GM12892 (cell line): ENCODE measurements at regions not wholly inside any gene's neighbourhood (a gene's known extent, or its start where the extent isn't known, plus 50 kb on each side); places are given as distances from the start of the nearest gene placed in this dataset.
"Not testable (repeated sequence)": the region's sequence is repeated elsewhere in the genome, so short reads cannot be mapped to it uniquely, and the experiment has no call there.

Experiments used
- DNase-seq: peaks from one replicate; pipeline ENCODE4 v3.0.0; 2011; ENCODE audit not compliant: insufficient read length
- FAIRE-seq: peaks from 2 replicates; lab custom pipeline; 2011; peaks lifted over from hg19 to GRCh38; lab: Jason Lieb, UNC
- POLR2A ChIP-seq: IDR thresholded peaks from 2 replicates; pipeline ENCODE4 v1.6.1; 2011; ENCODE audit warnings: low read depth, low read length, control low read depth
- POLR2AphosphoS5 ChIP-seq: IDR thresholded peaks from 2 replicates; pipeline ENCODE4 v1.6.1; 2011; ENCODE audit warnings: low read depth, low read length, control low read depth
- TAF1 ChIP-seq: IDR thresholded peaks from 2 replicates; pipeline ENCODE4 v1.6.1; 2011; ENCODE audit warnings: low read depth, mild to moderate bottlenecking, control low read depth, low read length, borderline replicate concordance

- no peak for FAIRE-seq
Observed at GRCh38 chr4:59387759-59388758, 1812.1 kb upstream of the ADGRL3 start.

GRCh38 chr4:59393780-59394179 lies 1806.3 kb upstream of the ADGRL3 start:
- no peak for TF ChIP-seq TAF1
- no peak for TF ChIP-seq POLR2AphosphoS5
- no peak for TF ChIP-seq POLR2A
- FAIRE-seq, result no peak
- DNase-seq, result no peak

More at GRCh38 chr4:59387759-59388758, 1812.1 kb upstream of the ADGRL3 start:
- TF ChIP-seq POLR2AphosphoS5 (no peak), TAF1 (no peak), POLR2A (no peak)
- DNase-seq, result no peak

- FAIRE-seq (no peak), DNase-seq (no peak)
- no peak for TF ChIP-seq POLR2AphosphoS5
Observed at GRCh38 chr4:59400334-59400733, 1799.8 kb upstream of the ADGRL3 start.

- FAIRE-seq (no peak), DNase-seq (no peak)
- TF ChIP-seq TAF1, result no peak
- no peak for TF ChIP-seq POLR2AphosphoS5
- no peak for TF ChIP-seq POLR2A
Observed at GRCh38 chr4:59409647-59410046, 1790.5 kb upstream of the ADGRL3 start.

DNA sequence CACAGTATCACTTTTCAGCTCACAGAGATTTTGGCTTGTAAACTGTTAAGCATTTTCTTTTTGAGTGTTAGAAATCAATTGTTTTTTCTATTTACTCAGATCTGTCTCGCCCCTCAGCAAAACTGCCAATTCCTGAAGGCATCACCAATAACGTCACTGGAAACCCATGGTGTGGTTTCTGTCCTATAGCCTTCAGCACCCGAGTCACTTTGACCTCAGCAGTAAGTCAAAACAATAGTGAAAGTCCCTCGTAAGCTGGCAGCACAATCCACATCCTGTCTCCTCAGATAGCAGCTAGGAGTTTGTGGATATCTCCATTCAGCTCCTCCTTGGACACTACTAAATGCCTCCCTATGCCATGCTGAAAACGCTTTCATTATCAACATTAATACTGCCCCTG lies 1787.4 kb upstream of the ADGRL3 start:
- DNase-seq (no peak), FAIRE-seq (no peak)
- TF ChIP-seq POLR2AphosphoS5 (no peak), POLR2A (no peak), TAF1 (no peak)

GRCh38 chr4:59455751-59456150 lies 1744.4 kb upstream of the ADGRL3 start:
- DNase-seq, result no peak

DNA sequence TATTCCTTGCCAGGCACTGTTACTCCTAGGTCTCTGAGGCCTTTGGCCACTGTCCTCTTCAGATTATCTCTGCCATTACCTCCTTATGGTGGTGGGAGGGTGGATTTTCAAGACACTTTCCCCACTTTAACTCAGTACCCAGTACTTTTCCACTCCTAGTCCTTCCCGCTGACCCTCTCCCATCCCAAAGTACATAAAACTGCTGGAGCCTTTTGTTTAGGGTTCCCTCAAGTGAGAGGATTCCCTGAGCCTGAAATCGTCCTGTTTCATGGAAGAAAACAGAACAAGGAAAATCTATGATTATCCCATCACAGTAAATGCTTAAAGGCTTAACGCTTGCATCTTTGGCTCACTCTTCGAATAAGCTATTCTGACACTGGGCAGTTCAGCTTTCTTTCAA lies 1742.5 kb upstream of the ADGRL3 start:
- DNase-seq (no peak), FAIRE-seq (no peak)
- no peak for TF ChIP-seq TAF1
- no peak for TF ChIP-seq POLR2AphosphoS5
- no peak for TF ChIP-seq POLR2A

More at GRCh38 chr4:59455751-59456150, 1744.4 kb upstream of the ADGRL3 start:
- TF ChIP-seq TAF1, result no peak
- TF ChIP-seq POLR2A, result no peak
- no peak for TF ChIP-seq POLR2AphosphoS5
- FAIRE-seq, result no peak

- TF ChIP-seq TAF1 (no peak), POLR2AphosphoS5 (no peak), POLR2A (no peak)
- no peak for DNase-seq
- no peak for FAIRE-seq
Observed at GRCh38 chr4:59484944-59485343, 1715.2 kb upstream of the ADGRL3 start.

- TF ChIP-seq TAF1 (no peak), POLR2AphosphoS5 (no peak), POLR2A (no peak)
- FAIRE-seq, result no peak
- no peak for DNase-seq
Observed at GRCh38 chr4:59500103-59500502, 1700.0 kb upstream of the ADGRL3 start.

GRCh38 chr4:59503731-59504130 lies 1696.4 kb upstream of the ADGRL3 start:
- DNase-seq (no peak), FAIRE-seq (no peak)
- TF ChIP-seq POLR2A (no peak), POLR2AphosphoS5 (no peak), TAF1 (no peak)

DNA sequence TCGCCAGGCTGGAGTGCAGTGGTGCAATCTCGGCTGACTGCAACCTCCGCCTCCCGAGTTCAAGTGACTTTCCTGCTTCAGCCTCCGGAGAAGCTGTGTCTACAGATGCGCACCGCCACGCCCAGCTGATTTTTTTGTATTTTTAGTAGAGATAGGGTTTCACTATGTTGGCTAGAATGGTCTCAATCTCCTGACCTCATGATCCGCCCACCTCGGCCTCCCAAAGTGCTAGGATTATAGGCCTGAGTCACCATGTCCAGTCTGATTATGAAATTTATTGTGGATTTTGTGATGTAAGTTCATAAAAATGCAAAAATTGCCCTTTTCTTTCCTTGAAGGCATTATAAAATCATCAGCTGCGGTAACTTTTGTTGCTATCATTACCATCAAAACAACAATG lies 1688.3 kb upstream of the ADGRL3 start:
- not testable (repeated sequence) for FAIRE-seq, DNase-seq

DNA sequence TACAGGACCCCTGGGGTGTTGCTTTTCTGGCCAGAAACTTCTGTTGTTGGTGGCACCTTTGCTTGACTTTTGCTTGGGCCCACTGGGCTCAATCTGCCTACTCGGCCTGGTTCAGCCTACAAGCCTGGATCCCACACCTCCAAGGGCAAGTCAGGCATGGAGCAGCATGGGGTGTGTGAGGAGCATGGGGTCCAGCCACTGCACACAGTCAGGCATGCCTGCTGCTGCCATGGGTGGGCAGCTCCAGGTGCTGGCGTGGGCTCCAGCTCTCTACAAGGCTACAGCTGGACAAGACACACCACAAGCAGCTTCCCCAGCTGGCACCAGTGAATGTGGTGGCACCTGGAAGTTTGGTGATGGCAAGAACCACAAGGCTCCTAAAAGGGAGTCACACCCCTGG lies 1683.1 kb upstream of the ADGRL3 start:
- TF ChIP-seq POLR2AphosphoS5 (no peak), POLR2A (no peak), TAF1 (no peak)
- no peak for DNase-seq
- FAIRE-seq, result no peak
